ENCODE measurements at regions not wholly inside any gene's neighbourhood (a gene's known extent, or its start where the extent isn't known, plus 50 kb on each side); places are given as distances from the start of the nearest gene placed in this dataset.
"Not testable (repeated sequence)": the region's sequence is repeated elsewhere in the genome, so short reads cannot be mapped to it uniquely, and the experiment has no call there.

DNA sequence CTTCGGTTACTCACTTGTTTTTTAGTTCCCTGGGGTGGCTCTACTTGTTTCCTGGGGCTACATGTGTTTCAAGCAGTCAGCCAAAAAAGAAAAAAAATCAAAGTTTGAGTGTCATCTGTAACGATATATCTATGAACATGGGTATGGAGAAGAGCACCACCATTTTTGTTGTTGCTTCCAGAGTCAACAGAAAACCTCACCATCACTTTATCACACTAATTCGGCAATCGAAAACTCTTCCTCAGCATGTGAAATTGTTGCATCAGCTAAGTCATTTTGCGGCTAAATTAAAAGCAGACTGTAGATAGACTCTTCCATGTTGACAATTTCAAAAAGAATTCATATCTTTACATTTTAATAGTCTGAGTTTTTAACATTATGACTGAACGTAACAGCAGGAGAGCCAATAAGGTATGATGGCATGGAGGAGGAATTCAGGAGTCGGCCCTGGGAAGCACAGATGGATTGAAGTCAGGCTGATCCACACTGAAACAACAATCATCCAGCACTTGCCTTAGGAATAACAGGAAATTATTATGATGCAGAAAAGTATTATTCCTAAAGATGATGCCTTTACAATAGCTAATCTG is 455.7 kb upstream of the KLF6 start:
- peak; percentile 38 for DNase-seq (ENCODE audit: low read depth)
- no peak overlapping the region for H3K4me3 ChIP-seq (ENCODE audit: low read length)
- TF ChIP-seq, protein P1, sequence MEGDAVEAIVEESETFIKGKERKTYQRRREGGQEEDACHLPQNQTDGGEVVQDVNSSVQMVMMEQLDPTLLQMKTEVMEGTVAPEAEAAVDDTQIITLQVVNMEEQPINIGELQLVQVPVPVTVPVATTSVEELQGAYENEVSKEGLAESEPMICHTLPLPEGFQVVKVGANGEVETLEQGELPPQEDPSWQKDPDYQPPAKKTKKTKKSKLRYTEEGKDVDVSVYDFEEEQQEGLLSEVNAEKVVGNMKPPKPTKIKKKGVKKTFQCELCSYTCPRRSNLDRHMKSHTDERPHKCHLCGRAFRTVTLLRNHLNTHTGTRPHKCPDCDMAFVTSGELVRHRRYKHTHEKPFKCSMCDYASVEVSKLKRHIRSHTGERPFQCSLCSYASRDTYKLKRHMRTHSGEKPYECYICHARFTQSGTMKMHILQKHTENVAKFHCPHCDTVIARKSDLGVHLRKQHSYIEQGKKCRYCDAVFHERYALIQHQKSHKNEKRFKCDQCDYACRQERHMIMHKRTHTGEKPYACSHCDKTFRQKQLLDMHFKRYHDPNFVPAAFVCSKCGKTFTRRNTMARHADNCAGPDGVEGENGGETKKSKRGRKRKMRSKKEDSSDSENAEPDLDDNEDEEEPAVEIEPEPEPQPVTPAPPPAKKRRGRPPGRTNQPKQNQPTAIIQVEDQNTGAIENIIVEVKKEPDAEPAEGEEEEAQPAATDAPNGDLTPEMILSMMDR (IDR thresholded peaks at IDR 0.05; ENCODE audit: insufficient read depth, low read depth, low read length, missing control alignments), result no peak

DNA sequence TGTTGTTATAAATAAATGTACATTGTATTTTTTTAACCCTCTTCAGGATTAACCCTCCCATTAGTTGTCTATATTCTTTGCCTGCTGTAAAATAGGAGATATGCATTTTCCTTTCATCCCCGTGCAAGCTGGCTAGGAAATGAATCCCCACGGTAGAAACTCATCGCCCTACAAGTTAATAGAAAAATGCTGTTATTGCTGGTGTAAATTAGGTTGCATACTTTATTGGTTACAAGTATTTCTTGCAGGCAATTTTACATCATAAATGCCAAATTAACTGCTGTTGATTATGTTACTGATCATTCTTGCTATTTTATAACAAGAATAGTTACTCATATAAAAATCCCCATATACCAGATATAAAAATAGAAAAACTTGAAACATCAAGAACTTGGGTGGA is 454.2 kb upstream of the KLF6 start:
- no peak overlapping the region for H3K4me3 ChIP-seq (ENCODE audit: low read length)
- DNase-seq (ENCODE audit: low read depth), result no peak
- TF ChIP-seq, protein P1 (IDR thresholded peaks at IDR 0.05; ENCODE audit: insufficient read depth, low read depth, low read length, missing control alignments), result no peak

DNA sequence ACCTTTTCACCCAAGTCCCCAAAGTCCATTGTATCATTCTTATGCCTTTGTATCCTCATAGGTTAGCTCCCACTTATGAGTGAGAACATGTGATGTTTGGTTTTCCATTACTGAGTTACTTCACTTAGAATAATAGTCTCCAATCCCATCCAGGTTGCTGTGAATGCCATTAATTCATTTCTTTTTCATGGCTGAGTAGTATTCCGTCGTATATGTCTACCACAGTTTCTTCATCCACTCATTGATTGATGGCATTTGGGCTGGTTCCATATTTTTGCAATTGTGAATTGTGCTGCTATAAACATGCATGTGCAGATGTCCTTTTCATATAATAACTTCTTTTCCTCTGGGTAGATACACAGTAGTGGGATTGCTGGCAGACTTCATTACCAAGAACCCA is 451.9 kb upstream of the KLF6 start:
- H3K4me3 ChIP-seq (ENCODE audit: low read length); DNase-seq (ENCODE audit: low read depth): not testable (repeated sequence)

DNA sequence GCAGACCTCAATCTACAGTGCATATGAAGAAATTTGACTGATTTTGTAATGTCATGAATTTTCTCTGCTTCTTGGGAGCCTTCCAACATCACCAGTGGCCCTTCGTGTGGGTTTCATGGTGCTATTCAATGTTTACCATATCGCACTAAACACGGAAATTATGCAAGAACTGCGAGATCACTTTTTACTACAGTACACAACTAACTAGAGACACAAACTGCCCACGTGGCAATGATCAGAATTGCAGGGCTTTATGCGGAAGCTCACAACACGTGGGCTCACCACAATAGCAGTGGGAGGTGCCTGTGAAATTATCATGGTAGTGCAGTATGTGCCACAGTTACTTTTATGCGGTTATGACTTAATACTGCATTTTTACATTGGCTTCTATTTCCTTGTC is 449.7 kb upstream of the KLF6 start:
- TF ChIP-seq, protein P1 (IDR thresholded peaks at IDR 0.05; ENCODE audit: insufficient read depth, low read depth, low read length, missing control alignments), result no peak
- DNase-seq (ENCODE audit: low read depth), result no peak
- H3K4me3 ChIP-seq (ENCODE audit: low read length), result no peak overlapping the region

DNA sequence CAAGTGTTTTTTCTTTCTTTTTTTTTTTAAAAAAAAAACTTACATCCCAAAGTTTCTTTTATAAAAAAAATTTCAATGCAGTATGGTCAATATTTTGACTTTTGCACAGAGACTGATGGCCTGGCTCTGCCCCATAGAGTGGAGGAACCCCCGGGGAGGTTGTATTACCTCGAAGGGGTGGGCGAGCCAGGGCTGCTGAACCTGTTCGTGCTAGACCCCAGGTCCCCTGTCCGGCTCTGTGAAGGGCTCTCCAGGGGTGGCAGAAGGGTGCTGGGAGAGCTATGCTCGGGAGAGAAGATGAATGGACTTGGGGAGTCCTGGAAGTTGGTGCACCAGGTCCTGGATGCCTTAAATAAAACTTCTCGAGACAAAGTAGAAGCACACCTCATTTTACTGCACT is 446.4 kb upstream of the KLF6 start:
- TF ChIP-seq, protein P1 (IDR thresholded peaks at IDR 0.05; ENCODE audit: insufficient read depth, low read depth, low read length, missing control alignments), result no peak
- H3K4me3 ChIP-seq (ENCODE audit: low read length), result no peak overlapping the region
- DNase-seq (ENCODE audit: low read depth), result no peak

DNA sequence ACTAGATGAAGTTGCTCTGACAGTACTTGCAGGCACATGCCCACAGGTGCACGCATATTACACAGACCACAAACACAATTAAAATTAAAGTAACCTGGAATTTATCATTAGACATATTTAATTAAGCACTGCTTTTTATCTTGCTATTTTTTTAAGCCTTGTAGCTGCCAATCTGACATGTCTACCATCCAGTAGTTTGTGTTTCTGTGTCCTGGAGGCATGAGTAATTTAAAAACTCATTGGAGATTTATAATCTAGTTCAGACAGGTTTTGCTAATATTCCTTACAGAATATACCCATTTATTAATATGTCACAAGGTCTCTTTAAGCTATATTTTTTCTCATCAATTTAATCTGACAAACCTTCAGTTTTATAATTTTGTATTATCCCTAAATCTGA is 445.0 kb upstream of the KLF6 start:
- H3K4me3 ChIP-seq (ENCODE audit: low read length), result no peak overlapping the region

DNA sequence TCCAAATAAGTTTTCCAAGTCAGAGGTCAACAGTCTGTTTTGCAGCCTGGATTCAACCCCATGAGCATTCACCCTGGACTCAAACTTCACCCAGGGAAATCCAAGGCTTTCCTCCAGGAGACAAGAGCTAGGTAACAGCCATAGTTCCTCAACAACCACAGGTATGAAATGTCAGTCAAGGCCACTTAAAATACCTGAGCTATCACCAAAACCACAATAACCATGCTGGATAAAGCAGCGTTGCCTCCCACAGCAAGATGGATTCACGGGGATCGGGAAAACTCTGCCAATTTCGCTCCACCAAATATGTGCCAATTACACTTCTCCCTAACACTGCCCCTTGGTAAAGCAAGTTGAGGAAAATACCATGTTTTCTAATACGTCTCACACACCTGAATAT is 444.1 kb upstream of the KLF6 start:
- no peak overlapping the region for H3K4me3 ChIP-seq (ENCODE audit: low read length)
- TF ChIP-seq, protein P1 (IDR thresholded peaks at IDR 0.05; ENCODE audit: insufficient read depth, low read depth, low read length, missing control alignments), result no peak
- DNase-seq (ENCODE audit: low read depth), result no peak

More for the DNA sequence above, 445.0 kb upstream of the KLF6 start:
- TF ChIP-seq, protein P1 (IDR thresholded peaks at IDR 0.05; ENCODE audit: insufficient read depth, low read depth, low read length, missing control alignments), result no peak
- DNase-seq (ENCODE audit: low read depth), result peak; percentile 7
